HG03175 (cell line): ENCODE measurements at regions not wholly inside any gene's neighbourhood (a gene's known extent, or its start where the extent isn't known, plus 50 kb on each side); places are given as distances from the start of the nearest gene placed in this dataset.

Experiments
- ATAC-seq: cut with Tn5 transposase; IDR thresholded peaks from one replicate; pipeline ENCODE4 v1.9.1; 2021; ENCODE audit warnings: mild to moderate bottlenecking, moderate library complexity; ENCODE audit not compliant: unreplicated experiment

- no peak for ATAC-seq
Measured at GRCh38 chr5:2658881-2659470, 92.5 kb downstream of the IRX2 start.

DNA sequence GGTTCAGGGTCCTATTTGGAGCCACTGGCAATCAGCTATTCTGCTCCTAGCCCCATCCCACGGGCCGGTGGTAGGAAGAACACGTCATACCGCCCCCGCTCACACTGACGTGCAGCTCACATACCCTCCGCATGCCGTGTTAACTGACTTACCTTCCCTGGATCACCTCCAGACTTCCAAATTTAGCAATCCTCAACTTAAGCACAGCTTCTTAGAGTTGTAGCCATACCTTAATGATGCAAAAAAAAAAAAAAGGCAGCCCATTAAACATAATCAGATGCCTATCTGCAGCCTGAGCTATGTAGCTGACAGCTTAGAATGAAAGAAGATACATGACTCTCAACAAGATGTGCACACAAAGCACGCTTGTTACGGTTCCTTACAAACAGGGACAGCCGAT is 93.0 kb downstream of the IRX2 start:
- no peak for ATAC-seq

- no peak for ATAC-seq
Measured at GRCh38 chr5:2657151-2657550, 94.3 kb downstream of the IRX2 start.

- ATAC-seq = no peak
Measured at GRCh38 chr5:2656206-2656605, 95.3 kb downstream of the IRX2 start.

GRCh38 chr5:2653991-2654390 is 97.5 kb downstream of the IRX2 start:
- no peak for ATAC-seq

DNA sequence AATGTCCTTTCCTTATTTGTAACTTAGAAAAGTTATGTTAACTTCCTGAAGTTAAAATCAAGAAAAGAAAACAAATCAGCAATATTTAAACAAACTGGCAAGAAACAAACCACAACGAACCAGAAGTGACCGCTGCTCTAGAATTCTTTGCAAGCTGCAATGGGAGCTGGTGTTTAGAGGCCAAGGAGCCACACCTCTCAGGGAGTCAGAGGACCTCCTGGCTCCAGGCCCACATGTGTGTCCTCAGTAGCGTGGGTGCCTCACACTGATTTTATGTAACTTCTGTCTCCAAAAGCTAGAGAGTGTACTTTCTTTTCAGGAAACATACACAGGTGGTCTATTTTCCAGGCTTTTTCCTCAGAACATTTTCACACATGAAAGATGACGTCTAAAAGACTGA is 100.4 kb downstream of the IRX2 start:
- no peak for ATAC-seq

DNA sequence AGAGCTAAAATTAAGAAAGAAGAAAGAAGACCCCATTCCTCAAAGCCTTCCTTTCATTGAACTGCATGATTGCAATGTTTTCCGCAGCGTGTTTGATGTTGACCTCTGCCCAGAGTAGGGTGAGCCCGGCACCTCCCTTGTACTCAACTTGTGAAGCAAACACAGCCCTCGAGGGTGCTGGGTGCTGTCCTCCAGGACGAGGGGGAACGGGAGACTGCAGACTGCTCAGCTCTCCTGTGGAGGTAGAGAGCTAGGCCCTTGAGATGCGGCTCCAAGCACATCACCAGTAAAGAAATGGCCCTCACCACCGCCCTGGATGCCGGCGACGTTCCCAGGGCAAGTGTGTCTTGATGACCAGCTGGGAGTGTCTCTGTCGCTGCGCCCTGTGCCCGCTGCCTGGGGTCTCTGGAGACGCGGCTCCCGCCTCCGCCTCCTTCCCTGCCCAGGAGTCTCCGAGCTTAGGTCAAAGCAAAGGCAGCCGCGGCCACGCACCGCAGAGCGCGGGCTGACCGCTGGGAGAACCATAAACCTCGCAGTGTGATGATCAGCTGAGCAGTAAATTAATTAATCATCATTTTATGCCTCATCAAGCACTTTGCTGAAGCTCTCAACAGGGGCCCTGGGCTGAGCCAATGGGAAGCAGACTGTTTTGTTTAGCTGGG is 108.7 kb downstream of the IRX2 start:
- no peak for ATAC-seq

- ATAC-seq = no peak
Measured at GRCh38 chr5:2640717-2641116, 110.8 kb downstream of the IRX2 start.

DNA sequence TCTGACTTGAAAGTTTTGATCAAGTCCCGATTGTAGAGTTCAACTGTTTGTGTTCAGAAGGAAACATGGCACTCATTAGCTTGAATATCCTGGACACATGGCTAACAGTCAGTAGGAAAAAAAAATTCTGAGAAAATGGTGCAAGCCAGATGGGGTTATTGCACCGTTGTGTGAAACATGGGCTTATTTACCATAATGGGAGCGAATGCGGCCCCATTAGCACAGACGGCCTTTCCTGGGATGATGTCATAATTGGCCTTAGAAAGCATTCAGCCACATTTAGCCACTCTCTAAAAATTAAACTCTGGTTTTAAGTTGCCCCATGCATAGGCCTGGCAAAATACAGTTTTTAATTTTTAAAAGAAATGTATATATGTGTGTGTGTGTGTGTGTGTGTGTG is 112.1 kb downstream of the IRX2 start:
- ATAC-seq = no peak

DNA sequence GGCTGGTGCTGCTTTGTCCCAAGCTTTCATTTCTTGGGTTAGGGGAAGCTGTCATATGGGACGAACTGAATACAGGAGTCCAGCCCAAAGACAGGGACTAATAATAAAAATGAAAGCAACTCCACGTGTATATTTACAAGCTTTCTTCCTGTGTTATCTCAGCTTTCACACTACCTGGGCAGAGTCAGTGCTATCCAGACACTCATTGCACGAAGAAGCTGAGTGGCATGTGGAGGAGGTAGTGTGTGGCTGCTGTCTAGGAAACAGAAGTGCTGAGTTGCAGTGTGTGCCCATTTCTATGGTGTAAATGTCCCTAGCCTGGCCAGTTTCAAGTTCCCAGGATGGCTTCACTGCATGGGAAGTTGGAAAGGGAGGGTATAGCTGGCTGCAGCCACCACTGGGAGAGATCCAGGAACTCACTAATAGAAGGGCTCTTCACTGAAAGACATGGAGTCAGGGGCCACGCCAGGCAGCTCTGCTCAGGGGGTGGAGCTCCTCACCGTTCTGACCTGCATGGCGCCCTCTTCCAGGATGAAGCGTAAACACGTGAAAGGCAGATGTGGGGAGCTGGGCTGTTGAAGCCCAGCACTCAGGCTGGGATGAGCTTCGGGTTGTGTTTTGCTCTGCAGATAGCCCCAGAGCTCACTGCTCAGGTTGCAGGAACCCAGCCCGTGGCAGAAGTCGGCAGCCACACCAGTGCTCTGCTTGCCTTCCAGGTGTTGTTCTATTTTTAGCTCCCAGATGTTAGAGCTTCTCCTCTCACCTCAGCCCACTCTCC is 116.9 kb downstream of the IRX2 start:
- no peak for ATAC-seq

- ATAC-seq = no peak
Measured at GRCh38 chr5:2633992-2634391, 117.5 kb downstream of the IRX2 start.

DNA sequence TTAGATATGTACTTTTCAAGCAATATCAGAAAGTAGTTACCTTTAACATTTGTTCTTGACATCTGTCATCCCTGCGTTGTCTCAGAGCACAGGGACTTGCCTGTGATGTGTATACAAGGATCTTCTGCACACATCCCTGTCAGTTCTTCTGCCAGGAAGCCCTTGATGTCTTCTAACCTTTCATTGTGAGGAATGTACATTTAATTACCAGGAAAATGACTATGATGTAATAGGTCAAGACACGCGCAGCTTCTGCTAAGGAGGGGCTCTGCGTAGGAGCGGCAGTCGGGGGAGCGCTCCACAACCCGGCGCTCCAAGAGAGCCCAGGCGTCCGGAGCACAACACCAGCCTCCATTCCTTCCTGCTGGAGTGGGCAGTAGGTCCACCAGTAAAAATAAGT is 119.7 kb downstream of the IRX2 start:
- no peak for ATAC-seq

GRCh38 chr5:2629045-2629444 is 122.4 kb downstream of the IRX2 start:
- ATAC-seq = no peak

- no peak for ATAC-seq
Measured at GRCh38 chr5:2627867-2628266, 123.6 kb downstream of the IRX2 start.

GRCh38 chr5:2626572-2626971 is 124.9 kb downstream of the IRX2 start:
- no peak for ATAC-seq

GRCh38 chr5:2622866-2623265 is 128.6 kb downstream of the IRX2 start:
- ATAC-seq = no peak

DNA sequence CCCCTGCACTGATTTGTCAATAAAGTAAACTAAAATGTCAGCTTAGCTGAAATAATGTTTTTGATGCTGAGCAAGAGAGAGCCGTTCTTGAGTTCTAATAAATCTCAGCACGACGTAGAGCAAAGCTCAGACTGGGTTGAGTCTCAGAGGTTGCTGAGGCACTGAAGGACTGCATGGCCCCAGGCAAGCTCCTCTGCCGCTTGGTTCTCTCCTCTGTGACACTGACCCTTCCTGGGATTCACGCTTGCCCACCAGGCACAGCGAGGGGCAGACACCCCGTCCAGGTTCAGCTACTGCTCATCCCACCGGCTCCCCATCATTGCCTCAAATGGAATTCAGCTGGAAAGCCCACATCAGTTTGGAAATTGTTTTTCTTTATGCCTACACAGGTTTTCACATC is 129.8 kb downstream of the IRX2 start:
- ATAC-seq = no peak

GRCh38 chr5:2619216-2619615 is 132.3 kb downstream of the IRX2 start:
- ATAC-seq = no peak

GRCh38 chr5:2617461-2617860 is 134.0 kb downstream of the IRX2 start:
- ATAC-seq = no peak

- no peak for ATAC-seq
Measured at GRCh38 chr5:2615917-2616316, 135.6 kb downstream of the IRX2 start.

GRCh38 chr5:2614571-2614970 is 136.9 kb downstream of the IRX2 start:
- ATAC-seq = no peak

DNA sequence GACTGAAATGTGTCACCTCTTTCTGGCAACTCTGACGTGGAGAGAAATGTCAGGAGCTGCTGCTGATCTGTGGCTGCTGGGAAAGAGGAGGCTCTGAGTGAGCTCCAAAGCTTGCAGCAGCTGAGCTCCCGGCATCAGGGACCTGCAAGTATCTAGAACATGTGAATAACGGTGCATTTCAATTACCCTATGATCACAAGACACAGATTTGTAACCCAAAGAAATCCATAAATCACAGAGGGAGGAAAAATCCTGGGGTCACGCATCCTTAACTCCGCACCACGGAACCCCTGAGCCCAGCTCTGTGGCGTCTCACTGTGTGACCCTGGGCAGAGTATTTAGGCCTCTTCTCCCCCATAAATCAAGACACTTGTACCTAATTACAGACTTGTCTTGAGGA is 139.8 kb downstream of the IRX2 start:
- ATAC-seq = no peak
